GM23338 (cell line): ENCODE measurements at regions not wholly inside any gene's neighbourhood (a gene's known extent, or its start where the extent isn't known, plus 50 kb on each side); places are given as distances from the start of the nearest gene placed in this dataset.

Experiments
- JUNB ChIP-seq: IDR thresholded peaks from one replicate; pipeline ENCODE4 v1.6.1; 2016; ENCODE audit warnings: antibody characterized with exemption; ENCODE audit not compliant: unreplicated experiment
- POLR2AphosphoS5 ChIP-seq: IDR thresholded peaks from 2 replicates; pipeline ENCODE4 v1.6.1; 2016; ENCODE audit warnings: antibody characterized with exemption, low read depth
- ZNF114 ChIP-seq: fragments of 250-450 bp; sonication (Bioruptor Pico); IDR thresholded peaks from 2 replicates; pipeline ENCODE4 v1.5.0; 2020; ENCODE audit warnings: mild to moderate bottlenecking, moderate library complexity
- ZNF331 ChIP-seq: fragments of 250-450 bp; sonication (Bioruptor Pico); IDR thresholded peaks from 2 replicates; pipeline ENCODE4 v1.5.0; 2020; ENCODE audit warnings: low read depth, mild to moderate bottlenecking, moderate library complexity
- TF ChIP-seq, protein P1 (sequence below), 2 experiments: fragments of 200-600 bp in 1 of 2; sonication (generic) in 1 of 2; conservative IDR thresholded peaks; 2 replicates each; pipeline versions ENCODE4 v1.5.1 to v1.6.1; 2016 to 2017; ENCODE audit warnings: antibody characterized with exemption in 2 of 2, low read depth in 2 of 2, mild to moderate bottlenecking in 2 of 2, moderate library complexity in 1 of 2

DNA sequence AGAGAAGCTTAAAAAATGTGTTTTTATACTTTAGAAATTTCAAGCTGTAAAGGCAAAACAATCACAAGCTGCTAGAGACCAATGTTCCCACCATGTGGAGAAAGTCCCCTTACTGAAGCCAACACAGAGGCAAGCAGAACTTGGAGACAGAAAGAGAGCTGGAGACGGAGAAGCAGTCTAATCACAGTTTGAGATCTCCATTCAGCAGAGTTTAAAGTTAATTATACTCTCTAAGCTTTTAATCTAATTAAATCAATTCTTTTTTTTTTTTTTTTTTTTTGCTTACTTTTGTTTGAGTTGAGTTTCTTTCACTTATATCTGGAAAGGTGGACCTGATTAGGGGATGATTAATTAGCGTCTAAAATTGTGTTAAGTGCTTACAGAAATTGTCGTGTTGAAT, 1534.3 kb downstream of the MAT2B start:
- TF ChIP-seq ZNF114 (CRISPR knock-in tag) = no peak
- TF ChIP-seq, protein P1, sequence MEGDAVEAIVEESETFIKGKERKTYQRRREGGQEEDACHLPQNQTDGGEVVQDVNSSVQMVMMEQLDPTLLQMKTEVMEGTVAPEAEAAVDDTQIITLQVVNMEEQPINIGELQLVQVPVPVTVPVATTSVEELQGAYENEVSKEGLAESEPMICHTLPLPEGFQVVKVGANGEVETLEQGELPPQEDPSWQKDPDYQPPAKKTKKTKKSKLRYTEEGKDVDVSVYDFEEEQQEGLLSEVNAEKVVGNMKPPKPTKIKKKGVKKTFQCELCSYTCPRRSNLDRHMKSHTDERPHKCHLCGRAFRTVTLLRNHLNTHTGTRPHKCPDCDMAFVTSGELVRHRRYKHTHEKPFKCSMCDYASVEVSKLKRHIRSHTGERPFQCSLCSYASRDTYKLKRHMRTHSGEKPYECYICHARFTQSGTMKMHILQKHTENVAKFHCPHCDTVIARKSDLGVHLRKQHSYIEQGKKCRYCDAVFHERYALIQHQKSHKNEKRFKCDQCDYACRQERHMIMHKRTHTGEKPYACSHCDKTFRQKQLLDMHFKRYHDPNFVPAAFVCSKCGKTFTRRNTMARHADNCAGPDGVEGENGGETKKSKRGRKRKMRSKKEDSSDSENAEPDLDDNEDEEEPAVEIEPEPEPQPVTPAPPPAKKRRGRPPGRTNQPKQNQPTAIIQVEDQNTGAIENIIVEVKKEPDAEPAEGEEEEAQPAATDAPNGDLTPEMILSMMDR (conservative IDR thresholded peaks at IDR 0.05; ENCODE audit: low read depth in 2 of 2) = no peak
- TF ChIP-seq POLR2AphosphoS5 = no peak
- TF ChIP-seq ZNF331 (CRISPR knock-in tag) = no peak
- no peak for TF ChIP-seq JUNB
